ENCODE measurements at regions not wholly inside any gene's neighbourhood (a gene's known extent, or its start where the extent isn't known, plus 50 kb on each side); places are given as distances from the start of the nearest gene placed in this dataset.

- TF ChIP-seq, protein P1, sequence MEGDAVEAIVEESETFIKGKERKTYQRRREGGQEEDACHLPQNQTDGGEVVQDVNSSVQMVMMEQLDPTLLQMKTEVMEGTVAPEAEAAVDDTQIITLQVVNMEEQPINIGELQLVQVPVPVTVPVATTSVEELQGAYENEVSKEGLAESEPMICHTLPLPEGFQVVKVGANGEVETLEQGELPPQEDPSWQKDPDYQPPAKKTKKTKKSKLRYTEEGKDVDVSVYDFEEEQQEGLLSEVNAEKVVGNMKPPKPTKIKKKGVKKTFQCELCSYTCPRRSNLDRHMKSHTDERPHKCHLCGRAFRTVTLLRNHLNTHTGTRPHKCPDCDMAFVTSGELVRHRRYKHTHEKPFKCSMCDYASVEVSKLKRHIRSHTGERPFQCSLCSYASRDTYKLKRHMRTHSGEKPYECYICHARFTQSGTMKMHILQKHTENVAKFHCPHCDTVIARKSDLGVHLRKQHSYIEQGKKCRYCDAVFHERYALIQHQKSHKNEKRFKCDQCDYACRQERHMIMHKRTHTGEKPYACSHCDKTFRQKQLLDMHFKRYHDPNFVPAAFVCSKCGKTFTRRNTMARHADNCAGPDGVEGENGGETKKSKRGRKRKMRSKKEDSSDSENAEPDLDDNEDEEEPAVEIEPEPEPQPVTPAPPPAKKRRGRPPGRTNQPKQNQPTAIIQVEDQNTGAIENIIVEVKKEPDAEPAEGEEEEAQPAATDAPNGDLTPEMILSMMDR (IDR thresholded peaks at IDR 0.05; ENCODE audit: low read depth, low read length) = no peak
- TF ChIP-seq MAX (IDR thresholded peaks at IDR 0.05; ENCODE audit: low read depth, low read length) (no peak), POLR2A (IDR thresholded peaks at IDR 0.05; ENCODE audit: extremely low read depth, insufficient read length) (no peak)
These were observed 1257.9 kb downstream of the NXPH1 start for GRCh38 chr7:9691286-9691685.

All from NB4 (cell line).